ENCODE measurements at regions not wholly inside any gene's neighbourhood (a gene's known extent, or its start where the extent isn't known, plus 50 kb on each side); places are given as distances from the start of the nearest gene placed in this dataset.

GRCh38 chr17:45656527-45657181, 127.5 kb upstream of the CRHR1 start:
- H3K4me3 ChIP-seq (ENCODE audit: low read depth, low read length), result no peak overlapping the region
- DNase-seq (ENCODE audit: low read depth), result no peak
- TF ChIP-seq CTCF (conservative IDR thresholded peaks at IDR 0.05; ENCODE audit: low read depth, low read length), result no peak

- no peak for TF ChIP-seq CTCF (conservative IDR thresholded peaks at IDR 0.05; ENCODE audit: low read depth, low read length)
- H3K4me3 ChIP-seq (ENCODE audit: low read depth, low read length), result no peak overlapping the region
- DNase-seq (ENCODE audit: low read depth), result no peak
Observed at GRCh38 chr17:45660474-45660873, 123.6 kb upstream of the CRHR1 start.

GRCh38 chr17:45662432-45662831, 121.7 kb upstream of the CRHR1 start:
- no peak for DNase-seq (ENCODE audit: low read depth)
- H3K4me3 ChIP-seq (ENCODE audit: low read depth, low read length), result no peak overlapping the region

GRCh38 chr17:45663772-45664171, 120.3 kb upstream of the CRHR1 start:
- peak; percentile 14 for TF ChIP-seq CTCF (conservative IDR thresholded peaks at IDR 0.05; ENCODE audit: low read depth, low read length)
- no peak overlapping the region for H3K4me3 ChIP-seq (ENCODE audit: low read depth, low read length)
- DNase-seq (ENCODE audit: low read depth), result no peak

More at GRCh38 chr17:45662432-45662831, 121.7 kb upstream of the CRHR1 start:
- no peak for TF ChIP-seq CTCF (conservative IDR thresholded peaks at IDR 0.05; ENCODE audit: low read depth, low read length)

DNA sequence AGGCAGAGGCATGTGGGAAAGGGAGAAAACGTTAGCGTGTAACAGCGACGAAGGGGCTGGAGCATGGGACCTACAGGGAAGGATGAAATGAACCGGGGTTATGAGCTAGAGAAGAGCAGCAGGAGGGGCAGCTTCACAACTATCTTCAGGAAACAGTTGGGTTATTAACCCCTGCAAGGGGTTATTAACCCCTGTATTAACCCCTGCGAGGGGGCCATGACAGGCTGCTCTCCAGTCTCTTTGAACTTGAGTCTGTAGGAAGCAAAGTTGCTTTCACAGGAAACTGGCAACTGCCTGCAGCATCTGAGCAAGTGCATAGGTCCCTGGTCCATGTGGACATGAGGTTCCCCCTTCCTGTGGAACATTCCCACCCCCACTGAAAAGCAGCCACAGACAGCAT, 119.2 kb upstream of the CRHR1 start:
- H3K4me3 ChIP-seq (ENCODE audit: low read depth, low read length), result no peak overlapping the region
- no peak for DNase-seq (ENCODE audit: low read depth)
- TF ChIP-seq CTCF (conservative IDR thresholded peaks at IDR 0.05; ENCODE audit: low read depth, low read length), result no peak

DNA sequence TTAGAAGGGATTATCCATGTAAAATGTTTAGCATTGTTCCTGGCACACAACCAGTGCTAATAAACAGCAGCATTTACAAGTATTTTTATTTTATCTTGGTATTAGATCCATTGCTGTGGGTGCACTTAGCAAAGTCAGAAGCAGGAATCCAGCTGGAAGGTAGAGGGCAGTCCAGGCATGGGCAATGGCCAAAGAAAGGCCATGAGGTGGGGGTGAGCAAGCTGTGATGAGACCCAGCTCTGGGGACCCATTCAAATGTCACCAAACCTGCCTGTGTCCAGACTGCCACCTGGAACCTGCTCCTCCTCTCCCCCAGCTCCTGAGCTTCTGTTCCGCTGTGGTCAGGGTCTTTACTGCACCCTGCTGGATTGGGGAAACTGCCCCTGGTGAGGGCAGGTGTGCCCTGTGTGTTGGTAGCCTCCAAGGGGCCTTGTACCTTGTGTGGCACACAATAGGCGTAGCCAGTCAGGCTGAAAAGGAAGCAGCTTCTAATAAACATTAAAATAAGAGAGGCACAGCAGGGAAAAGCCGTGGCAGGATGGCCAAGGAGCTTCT, 118.0 kb upstream of the CRHR1 start:
- no peak overlapping the region for H3K4me3 ChIP-seq (ENCODE audit: low read depth, low read length)
- no peak for DNase-seq (ENCODE audit: low read depth)
- peak; percentile 37 for TF ChIP-seq CTCF (conservative IDR thresholded peaks at IDR 0.05; ENCODE audit: low read depth, low read length)

DNA sequence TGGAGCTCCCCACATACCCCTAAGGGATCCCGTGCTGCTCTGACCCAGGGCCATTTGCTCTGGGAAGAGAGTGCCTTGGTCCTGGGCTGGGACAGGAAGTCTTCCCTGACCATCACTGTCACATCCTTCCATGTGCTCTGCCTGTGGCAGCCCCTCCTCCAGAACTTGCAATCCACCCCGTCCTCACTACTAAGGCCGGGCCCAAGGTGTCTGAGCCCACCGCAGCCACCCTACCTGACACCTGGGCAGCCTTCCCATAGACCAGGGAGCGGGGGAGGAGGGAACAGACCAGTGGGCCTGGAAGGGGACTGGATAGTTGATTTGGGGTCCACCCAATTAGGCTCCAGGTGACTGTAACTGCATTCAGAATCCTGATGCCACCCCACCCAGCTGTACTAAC, 117.5 kb upstream of the CRHR1 start:
- no peak overlapping the region for H3K4me3 ChIP-seq (ENCODE audit: low read depth, low read length)
- no peak for DNase-seq (ENCODE audit: low read depth)
- TF ChIP-seq CTCF (conservative IDR thresholded peaks at IDR 0.05; ENCODE audit: low read depth, low read length), result no peak
